Stomach (tissue), 4 donors: ENCODE measurements at regions not wholly inside any gene's neighbourhood (a gene's known extent, or its start where the extent isn't known, plus 50 kb on each side); places are given as distances from the start of the nearest gene placed in this dataset.

Source experiments
- EP300 ChIP-seq: sonication (generic); formaldehyde crosslinking; IDR thresholded peaks from one replicate; pipeline ENCODE4 v1.6.1; 2017; ENCODE audit warnings: antibody characterized with exemption
- POLR2A ChIP-seq, 4 donors: fragments of 450-650 bp; IDR thresholded peaks; one replicate each; pipeline ENCODE4 v1.6.1; 2016; ENCODE audit warnings: antibody characterized with exemption in 4 of 4, control low read depth in 2 of 4, mild to moderate bottlenecking in 1 of 4, moderate library complexity in 1 of 4
- TF ChIP-seq, protein P1 (sequence below), 7 experiments: fragments of 450-650 bp in 4 of 7; fragments of 200-600 bp in 3 of 7; sonication (generic) in 3 of 7; IDR thresholded peaks; one replicate each; pipeline ENCODE4 v1.5.1; 2016 to 2019; ENCODE audit warnings: antibody characterized with exemption in 7 of 7, control low read depth in 2 of 7, mild to moderate bottlenecking in 1 of 7

DNA sequence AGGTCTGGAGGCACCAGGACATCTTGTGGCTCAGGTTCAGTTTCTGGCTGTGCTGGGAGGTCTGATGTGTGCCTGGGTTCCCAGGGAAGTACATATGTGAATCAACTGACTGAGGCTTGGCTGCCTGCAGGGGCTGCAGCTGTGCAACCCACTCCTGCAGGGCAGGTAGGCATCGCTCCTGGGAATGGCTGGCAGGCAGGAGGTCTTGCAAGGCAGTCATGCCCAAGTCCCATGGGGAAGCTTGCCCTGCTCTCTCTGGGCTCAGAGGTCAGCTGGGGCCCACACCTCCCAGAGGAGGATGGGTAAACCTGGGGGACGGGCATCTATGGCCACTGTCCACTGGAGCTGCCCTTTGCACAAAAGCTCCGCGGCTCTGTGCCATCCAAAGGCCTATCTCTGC, 1141.8 kb downstream of the SLITRK1 start:
- TF ChIP-seq, protein P1, sequence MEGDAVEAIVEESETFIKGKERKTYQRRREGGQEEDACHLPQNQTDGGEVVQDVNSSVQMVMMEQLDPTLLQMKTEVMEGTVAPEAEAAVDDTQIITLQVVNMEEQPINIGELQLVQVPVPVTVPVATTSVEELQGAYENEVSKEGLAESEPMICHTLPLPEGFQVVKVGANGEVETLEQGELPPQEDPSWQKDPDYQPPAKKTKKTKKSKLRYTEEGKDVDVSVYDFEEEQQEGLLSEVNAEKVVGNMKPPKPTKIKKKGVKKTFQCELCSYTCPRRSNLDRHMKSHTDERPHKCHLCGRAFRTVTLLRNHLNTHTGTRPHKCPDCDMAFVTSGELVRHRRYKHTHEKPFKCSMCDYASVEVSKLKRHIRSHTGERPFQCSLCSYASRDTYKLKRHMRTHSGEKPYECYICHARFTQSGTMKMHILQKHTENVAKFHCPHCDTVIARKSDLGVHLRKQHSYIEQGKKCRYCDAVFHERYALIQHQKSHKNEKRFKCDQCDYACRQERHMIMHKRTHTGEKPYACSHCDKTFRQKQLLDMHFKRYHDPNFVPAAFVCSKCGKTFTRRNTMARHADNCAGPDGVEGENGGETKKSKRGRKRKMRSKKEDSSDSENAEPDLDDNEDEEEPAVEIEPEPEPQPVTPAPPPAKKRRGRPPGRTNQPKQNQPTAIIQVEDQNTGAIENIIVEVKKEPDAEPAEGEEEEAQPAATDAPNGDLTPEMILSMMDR (IDR thresholded peaks at IDR 0.05), result no peak
- no peak for TF ChIP-seq POLR2A (IDR thresholded peaks at IDR 0.05)
- TF ChIP-seq EP300, result no peak
